GM12878 (cell line): ENCODE measurements at regions not wholly inside any gene's neighbourhood (a gene's known extent, or its start where the extent isn't known, plus 50 kb on each side); places are given as distances from the start of the nearest gene placed in this dataset.

Experiments used
- ATAC-seq: fragments of 200-7000 bp; cut with Tn5 transposase; 3 replicates; pipeline ENCODE4 v1.9.1; 2020; ENCODE audit warnings: mild to moderate bottlenecking, moderate library complexity
- BruUV-seq: library from RNA; stranded (reverse); fragments of 400-500 nt; replicated peaks from 2 replicates; lab custom pipeline; 2021; lab: Mats Ljungman, UMichigan
- CTCF ChIA-PET: fragments of 300-600 bp; sonication (Branson Sonifier 250); formaldehyde crosslinking; extraction: SDS; loops from one replicate; lab custom pipeline; 2021; ENCODE audit warnings: inconsistent platforms; lab: Yijun Ruan, JAX
- POLR2A ChIA-PET: fragments of 350-600 bp; formaldehyde crosslinking; extraction: SDS; loops from one replicate; lab custom pipeline; 2021; ENCODE audit warnings: inconsistent platforms; lab: Charles Lee
- RAD21 ChIA-PET: fragments of 300-600 bp; sonication (Branson Sonifier 250); formaldehyde crosslinking; loops from one replicate; lab custom pipeline; 2023; ENCODE audit warnings: antibody characterized with exemption; ENCODE audit not compliant: unreplicated experiment; lab: Charles Lee
- SMC1A ChIA-PET: fragments of 300-600 bp; sonication (Branson Sonifier 250); formaldehyde crosslinking; loops from one replicate; lab custom pipeline; 2023; ENCODE audit not compliant: unreplicated experiment, uncharacterized antibody; lab: Charles Lee
- DNase-seq: peaks from one replicate; pipeline ENCODE4 v3.0.0-alpha.2; 2011; ENCODE audit warnings: low read depth, low spot score
- FAIRE-seq: peaks from 3 replicates; lab custom pipeline; 2011; peaks lifted over from hg19 to GRCh38; lab: Jason Lieb, UNC
- H2AFZ ChIP-seq: 2 replicates; pipeline ENCODE4 v1.6.0; 2011; ENCODE audit warnings: low read depth, low read length, control low read depth; ENCODE audit not compliant: control insufficient read depth
- H3K27ac ChIP-seq: 2 replicates; pipeline ENCODE4 v1.5.1; 2011; ENCODE audit warnings: control low read depth; ENCODE audit not compliant: control insufficient read depth, insufficient read depth
- H3K27me3 ChIP-seq, 2 experiments: replicated peaks in 1 of 2; 2 replicates each; pipeline versions ENCODE4 v1.6.0 to v1.6.1; 2011; ENCODE audit warnings: low read length in 1 of 2; ENCODE audit not compliant: control insufficient read depth in 2 of 2, insufficient read depth in 2 of 2
- H3K36me3 ChIP-seq, 2 experiments: 2 replicates each; pipeline ENCODE4 v1.5.1; 2011; ENCODE audit warnings: low read length in 1 of 2; ENCODE audit not compliant: control insufficient read depth in 2 of 2, insufficient read depth in 2 of 2
- H3K4me1 ChIP-seq: 2 replicates; pipeline ENCODE4 v1.6.1; 2011; ENCODE audit warnings: mild to moderate bottlenecking, low read length, moderate library complexity, mixed read lengths; ENCODE audit not compliant: control insufficient read depth, insufficient read depth
- H3K4me2 ChIP-seq: 2 replicates; pipeline ENCODE4 v1.6.0; 2011; ENCODE audit warnings: control low read depth; ENCODE audit not compliant: control insufficient read depth, insufficient read depth
- H3K4me3 ChIP-seq: fragments of 200-600 bp; sonication (generic); 2 replicates; pipeline ENCODE4 v1.5.1; 2016
- H3K79me2 ChIP-seq: 2 replicates; pipeline ENCODE4 v1.6.0; 2011; ENCODE audit warnings: low read length; ENCODE audit not compliant: control insufficient read depth, insufficient read depth
- H3K9ac ChIP-seq: 2 replicates; pipeline ENCODE4 v1.8.0; 2011; ENCODE audit warnings: low read length, control low read depth, mixed read lengths; ENCODE audit not compliant: control insufficient read depth, insufficient read depth
- H3K9me3 ChIP-seq: replicated peaks from 3 replicates; pipeline ENCODE4 v1.5.1; 2011; ENCODE audit warnings: mild to moderate bottlenecking, low read length; ENCODE audit not compliant: control insufficient read depth, insufficient read depth
- H4K20me1 ChIP-seq: 2 replicates; pipeline ENCODE4 v1.6.0; 2011; ENCODE audit not compliant: control insufficient read depth, insufficient read depth
- CBFB ChIP-seq: IDR thresholded peaks from 2 replicates; pipeline ENCODE4 v1.6.1; 2016; ENCODE audit warnings: antibody characterized with exemption, low read depth
- KAT2A ChIP-seq: conservative IDR thresholded peaks from 2 replicates; pipeline ENCODE4 v1.6.1; 2011; ENCODE audit warnings: low read depth, low read length; ENCODE audit not compliant: control insufficient read depth
- SIX5 ChIP-seq: IDR thresholded peaks from 2 replicates; pipeline ENCODE4 v1.6.1; 2011; ENCODE audit warnings: mild to moderate bottlenecking, low read depth, low read length, moderate library complexity; ENCODE audit not compliant: severe bottlenecking
- STAT3 ChIP-seq: IDR thresholded peaks from 2 replicates; pipeline ENCODE4 v1.6.1; 2011; ENCODE audit warnings: low read depth, low read length, improper control_type of control experiment
- WGBS: methylation state at CpG from one replicate; pipeline ENCODE4 v1.1.6; 2016; ENCODE audit warnings: low lambda C conversion rate; ENCODE audit not compliant: insufficient replicate concordance, insufficient coverage; ENCODE audit errors: missing lambda C conversion rate; 5-methylcytosine and 5-hydroxymethylcytosine counted together
- in situ Hi-C: fragments of 300-500 bp; cut with MboI; formaldehyde crosslinking; loops from 9 replicates; pipeline ENCODE4 v1.14.3; 2018; ENCODE audit warnings: mixed read lengths
- intact Hi-C: fragments of 100-400 bp; cut with micrococcal nuclease; formaldehyde crosslinking; loops from one replicate; pipeline ENCODE4 v1.14.2; 2022; ENCODE audit not compliant: unreplicated experiment
- TF ChIP-seq, protein P1 (sequence below): IDR thresholded peaks from 2 replicates; pipeline ENCODE4 v1.6.1; 2011; ENCODE audit warnings: borderline replicate concordance, low read depth, mild to moderate bottlenecking, moderate library complexity, low read length; ENCODE audit not compliant: insufficient read depth, poor library complexity, severe bottlenecking

GRCh38 chr9:84583866-84584265, 85.7 kb upstream of the NTRK2 start (continued):
- no peak for TF ChIP-seq CBFB
- TF ChIP-seq, protein P1, sequence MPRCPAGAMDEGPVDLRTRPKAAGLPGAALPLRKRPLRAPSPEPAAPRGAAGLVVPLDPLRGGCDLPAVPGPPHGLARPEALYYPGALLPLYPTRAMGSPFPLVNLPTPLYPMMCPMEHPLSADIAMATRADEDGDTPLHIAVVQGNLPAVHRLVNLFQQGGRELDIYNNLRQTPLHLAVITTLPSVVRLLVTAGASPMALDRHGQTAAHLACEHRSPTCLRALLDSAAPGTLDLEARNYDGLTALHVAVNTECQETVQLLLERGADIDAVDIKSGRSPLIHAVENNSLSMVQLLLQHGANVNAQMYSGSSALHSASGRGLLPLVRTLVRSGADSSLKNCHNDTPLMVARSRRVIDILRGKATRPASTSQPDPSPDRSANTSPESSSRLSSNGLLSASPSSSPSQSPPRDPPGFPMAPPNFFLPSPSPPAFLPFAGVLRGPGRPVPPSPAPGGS = no peak

DNA sequence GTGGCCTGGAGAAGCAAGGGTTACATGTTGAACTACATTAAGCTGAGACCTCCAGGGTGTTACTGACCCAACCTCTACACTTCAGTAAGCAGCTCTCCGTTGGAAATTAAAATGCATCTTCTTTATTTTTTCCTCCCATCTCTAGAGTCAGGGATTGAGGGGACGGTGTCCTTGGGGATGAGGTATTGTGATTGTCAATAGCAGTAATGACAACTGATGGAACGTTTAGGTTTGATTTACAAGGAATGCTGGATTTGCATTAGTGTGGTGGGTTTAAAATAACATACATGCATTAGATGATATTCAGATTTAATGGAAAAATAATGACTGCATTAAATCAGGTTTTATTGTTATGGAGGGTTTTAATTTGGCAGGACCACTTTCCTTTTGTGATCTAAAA, 82.9 kb upstream of the NTRK2 start:
- no peak overlapping the region for H3K27ac ChIP-seq
- H3K79me2 ChIP-seq = no peaks in the 10 kb centered on the region
- in situ Hi-C loops (no loop called here), intact Hi-C loops (no loop called here)
- H3K4me3 ChIP-seq = no peak overlapping the region
- 13% methylated on average over 3 of the region's 3 CpGs for WGBS
- no peaks in the 10 kb centered on the region for H3K4me1 ChIP-seq
- H4K20me1 ChIP-seq = no peaks in the 10 kb centered on the region
- H3K27me3 ChIP-seq = peaks cover 4 to 7% of the 10 kb centered on the region in 2 experiments; a peak in 3 of 4 replicates
- no peaks in the 10 kb centered on the region for H3K9me3 ChIP-seq
- no peak overlapping the region for H2AFZ ChIP-seq
- H3K9ac ChIP-seq = no peak overlapping the region
- TF ChIP-seq KAT2A (no peak), SIX5 (no peak), STAT3 (no peak)
- DNase-seq (no peak), FAIRE-seq (no peak), ATAC-seq (no peak)
- CTCF ChIA-PET = interaction anchor here (0.6 kb wide), 1 partner anchor 921 kb away, joined by 3 read pairs; no protein-coding TSS in a partner anchor
- RAD21 ChIA-PET = no interaction called here
- no TSS peak for BruUV-seq
- POLR2A ChIA-PET = no interaction called here
- SMC1A ChIA-PET = interaction anchor here (1.0 kb wide), 1 partner anchor 11 kb away, joined by 3 read pairs; no protein-coding TSS in a partner anchor
- H3K4me2 ChIP-seq = no peak overlapping the region
- no peaks in the 10 kb centered on the region for H3K36me3 ChIP-seq
